ENCODE measurements at regions not wholly inside any gene's neighbourhood (a gene's known extent, or its start where the extent isn't known, plus 50 kb on each side); places are given as distances from the start of the nearest gene placed in this dataset.
"Not testable (repeated sequence)": the region's sequence is repeated elsewhere in the genome, so short reads cannot be mapped to it uniquely, and the experiment has no call there.

- TF ChIP-seq POLR2A (IDR thresholded peaks at IDR 0.05; ENCODE audit: low read length) (no peak), GATA1 (IDR thresholded peaks at IDR 0.05; ENCODE audit: low read depth, low read length) (no peak)
- no peak for DNase-seq
Measured at GRCh38 chr1:232726048-232726779, 79.0 kb upstream of the MAP10 start.

GRCh38 chr1:232728507-232729263 is 76.5 kb upstream of the MAP10 start:
- TF ChIP-seq POLR2A (IDR thresholded peaks at IDR 0.05; ENCODE audit: low read length): no peak
- TF ChIP-seq GATA1 (IDR thresholded peaks at IDR 0.05; ENCODE audit: low read depth, low read length): no peak

GRCh38 chr1:232732344-232732910 is 72.8 kb upstream of the MAP10 start:
- no peak for DNase-seq
- TF ChIP-seq GATA1 (IDR thresholded peaks at IDR 0.05; ENCODE audit: low read depth, low read length): no peak
- TF ChIP-seq POLR2A (IDR thresholded peaks at IDR 0.05; ENCODE audit: low read length): no peak

More at GRCh38 chr1:232728507-232729263, 76.5 kb upstream of the MAP10 start:
- no peak for DNase-seq

GRCh38 chr1:232737917-232738316 is 67.3 kb upstream of the MAP10 start:
- TF ChIP-seq GATA1 (IDR thresholded peaks at IDR 0.05; ENCODE audit: low read depth, low read length): no peak
- TF ChIP-seq POLR2A (IDR thresholded peaks at IDR 0.05; ENCODE audit: low read length): no peak

GRCh38 chr1:232743999-232744398 is 61.2 kb upstream of the MAP10 start:
- TF ChIP-seq POLR2A (IDR thresholded peaks at IDR 0.05; ENCODE audit: low read length): no peak
- no peak for TF ChIP-seq GATA1 (IDR thresholded peaks at IDR 0.05; ENCODE audit: low read depth, low read length)

More at GRCh38 chr1:232737917-232738316, 67.3 kb upstream of the MAP10 start:
- DNase-seq: no peak

GRCh38 chr1:232744847-232745246 is 60.4 kb upstream of the MAP10 start:
- TF ChIP-seq POLR2A (IDR thresholded peaks at IDR 0.05; ENCODE audit: low read length) (no peak), GATA1 (IDR thresholded peaks at IDR 0.05; ENCODE audit: low read depth, low read length) (no peak)
- no peak for DNase-seq

More at GRCh38 chr1:232743999-232744398, 61.2 kb upstream of the MAP10 start:
- DNase-seq: no peak

- DNase-seq: not testable (repeated sequence)
Measured at GRCh38 chr1:232745698-232746097, 59.5 kb upstream of the MAP10 start.

GRCh38 chr1:232748910-232749368 is 56.3 kb upstream of the MAP10 start:
- TF ChIP-seq POLR2A (IDR thresholded peaks at IDR 0.05; ENCODE audit: low read length): no peak
- TF ChIP-seq GATA1 (IDR thresholded peaks at IDR 0.05; ENCODE audit: low read depth, low read length): no peak
- DNase-seq: no peak

GRCh38 chr1:232751393-232752140 is 53.6 kb upstream of the MAP10 start:
- TF ChIP-seq POLR2A (IDR thresholded peaks at IDR 0.05; ENCODE audit: low read length) (no peak), GATA1 (IDR thresholded peaks at IDR 0.05; ENCODE audit: low read depth, low read length) (no peak)
- DNase-seq: no peak

- no peak for TF ChIP-seq GATA1 (IDR thresholded peaks at IDR 0.05; ENCODE audit: low read depth, low read length)
- TF ChIP-seq POLR2A (IDR thresholded peaks at IDR 0.05; ENCODE audit: low read length): no peak
- no peak for DNase-seq
Measured at GRCh38 chr1:232752365-232752764, 52.9 kb upstream of the MAP10 start.

- TF ChIP-seq POLR2A (IDR thresholded peaks at IDR 0.05; ENCODE audit: low read length) (no peak), GATA1 (IDR thresholded peaks at IDR 0.05; ENCODE audit: low read depth, low read length) (no peak)
- DNase-seq: no peak
Measured at GRCh38 chr1:232754930-232755329, 50.3 kb upstream of the MAP10 start.

Data from erythroblast (primary cell).